ENCODE measurements at regions not wholly inside any gene's neighbourhood (a gene's known extent, or its start where the extent isn't known, plus 50 kb on each side); places are given as distances from the start of the nearest gene placed in this dataset.

DNA sequence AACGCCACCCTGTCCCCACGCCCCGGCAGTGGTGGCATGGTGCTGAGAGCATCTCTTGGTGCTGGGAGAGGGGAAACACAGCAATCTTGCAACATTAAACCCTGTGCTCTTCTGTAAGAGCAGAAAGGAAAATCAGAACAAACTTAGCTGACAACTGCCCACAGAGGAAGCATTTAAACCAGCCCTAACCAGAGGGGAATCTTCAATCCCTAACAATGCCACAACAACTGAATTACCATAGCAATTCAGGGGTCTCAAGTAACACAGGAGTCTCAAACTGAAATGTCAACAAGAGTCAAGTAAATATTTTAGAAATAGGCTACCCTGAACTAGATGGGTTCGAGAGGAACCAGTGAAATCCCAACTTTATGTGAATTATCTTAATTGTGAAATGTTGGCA, 1983.6 kb downstream of the NCAM2 start:
- TF ChIP-seq, protein P1, sequence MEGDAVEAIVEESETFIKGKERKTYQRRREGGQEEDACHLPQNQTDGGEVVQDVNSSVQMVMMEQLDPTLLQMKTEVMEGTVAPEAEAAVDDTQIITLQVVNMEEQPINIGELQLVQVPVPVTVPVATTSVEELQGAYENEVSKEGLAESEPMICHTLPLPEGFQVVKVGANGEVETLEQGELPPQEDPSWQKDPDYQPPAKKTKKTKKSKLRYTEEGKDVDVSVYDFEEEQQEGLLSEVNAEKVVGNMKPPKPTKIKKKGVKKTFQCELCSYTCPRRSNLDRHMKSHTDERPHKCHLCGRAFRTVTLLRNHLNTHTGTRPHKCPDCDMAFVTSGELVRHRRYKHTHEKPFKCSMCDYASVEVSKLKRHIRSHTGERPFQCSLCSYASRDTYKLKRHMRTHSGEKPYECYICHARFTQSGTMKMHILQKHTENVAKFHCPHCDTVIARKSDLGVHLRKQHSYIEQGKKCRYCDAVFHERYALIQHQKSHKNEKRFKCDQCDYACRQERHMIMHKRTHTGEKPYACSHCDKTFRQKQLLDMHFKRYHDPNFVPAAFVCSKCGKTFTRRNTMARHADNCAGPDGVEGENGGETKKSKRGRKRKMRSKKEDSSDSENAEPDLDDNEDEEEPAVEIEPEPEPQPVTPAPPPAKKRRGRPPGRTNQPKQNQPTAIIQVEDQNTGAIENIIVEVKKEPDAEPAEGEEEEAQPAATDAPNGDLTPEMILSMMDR (IDR thresholded peaks at IDR 0.05; ENCODE audit: control insufficient read depth, insufficient read depth, low read depth, low read length, missing control alignments) = no peak
- no peak overlapping the region for H3K4me3 ChIP-seq (ENCODE audit: control insufficient read depth, low read depth, low read length)
- DNase-seq (ENCODE audit: low read depth) = no peak

DNA sequence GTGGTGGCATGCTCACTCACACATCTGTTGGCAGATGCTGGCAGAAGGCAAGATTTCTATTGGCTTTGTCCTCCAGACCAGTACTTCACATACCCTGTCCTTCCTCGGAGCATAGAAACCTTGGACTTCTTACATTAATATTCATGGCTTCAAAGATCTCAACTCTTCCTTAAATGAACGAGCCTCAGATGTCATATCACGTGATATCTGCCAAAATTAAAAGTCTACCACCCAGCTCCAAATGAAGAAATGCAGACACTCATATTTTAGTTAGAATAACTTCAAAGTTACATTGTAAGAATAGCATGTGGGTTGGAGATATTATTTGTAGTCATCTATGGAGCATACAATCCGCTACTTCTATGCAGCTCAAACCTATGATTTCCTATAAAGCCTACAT, 1994.9 kb downstream of the NCAM2 start:
- TF ChIP-seq, protein P1 (IDR thresholded peaks at IDR 0.05; ENCODE audit: control insufficient read depth, insufficient read depth, low read depth, low read length, missing control alignments) = no peak
- no peak overlapping the region for H3K4me3 ChIP-seq (ENCODE audit: control insufficient read depth, low read depth, low read length)
- no peak for DNase-seq (ENCODE audit: low read depth)

DNA sequence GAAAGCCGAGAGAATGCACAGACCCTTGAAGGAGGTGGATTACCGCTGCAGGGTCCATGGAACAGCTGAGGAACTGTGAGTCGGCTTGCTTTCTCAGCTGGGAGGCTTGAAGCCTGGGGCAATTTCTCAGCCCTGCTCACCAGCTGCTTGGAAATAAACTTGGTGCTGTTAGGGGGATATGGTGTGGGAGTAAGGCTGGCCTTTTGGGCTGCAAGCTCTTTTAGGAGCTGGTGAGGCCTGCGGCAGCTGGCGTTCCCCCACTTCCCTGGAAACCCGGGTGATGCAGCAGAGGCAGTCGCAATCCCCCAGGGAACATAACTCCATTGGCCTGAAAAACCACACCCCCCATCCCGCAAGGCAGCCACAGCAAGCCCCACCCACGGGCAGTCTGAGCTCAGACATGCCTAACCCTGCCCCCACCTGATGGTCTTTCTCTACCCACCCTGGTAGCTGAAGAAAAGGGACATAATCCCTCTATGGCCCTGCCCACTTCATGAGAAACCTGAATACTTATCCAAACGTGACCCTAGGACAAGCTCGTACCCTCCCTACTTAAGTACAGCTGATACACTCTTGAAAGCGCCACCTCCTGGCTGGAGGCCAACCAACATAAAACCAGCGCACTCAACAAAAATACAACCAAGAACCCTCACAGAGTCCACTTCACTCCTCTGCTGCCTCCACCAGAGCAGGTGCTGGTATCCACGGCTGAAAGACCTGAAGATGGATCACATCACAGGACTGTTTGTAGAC, 1995.8 kb downstream of the NCAM2 start:
- no peak overlapping the region for H3K4me3 ChIP-seq (ENCODE audit: control insufficient read depth, low read depth, low read length)
- TF ChIP-seq, protein P1 (IDR thresholded peaks at IDR 0.05; ENCODE audit: control insufficient read depth, insufficient read depth, low read depth, low read length, missing control alignments) = no peak
- DNase-seq (ENCODE audit: low read depth) = no peak

DNA sequence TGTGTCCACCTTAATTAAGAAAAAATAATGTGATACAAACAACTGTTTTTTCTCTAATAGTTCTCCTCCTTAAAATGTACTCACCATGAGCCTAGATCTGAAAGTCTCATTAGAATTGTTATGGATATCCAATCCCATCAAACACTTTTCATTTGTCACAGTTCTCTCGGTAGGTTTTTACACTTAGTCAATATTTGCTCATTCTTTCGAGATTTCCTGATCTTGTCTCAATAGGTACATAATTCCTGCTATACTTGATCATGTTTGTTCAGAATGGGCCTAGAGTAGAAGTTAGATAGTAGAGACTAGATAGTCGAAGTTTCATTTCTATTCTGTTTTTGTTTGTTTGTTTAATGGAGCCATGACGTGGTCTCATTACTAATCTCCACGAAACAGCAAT, 2005.7 kb downstream of the NCAM2 start:
- DNase-seq (ENCODE audit: low read depth) = no peak
- TF ChIP-seq, protein P1 (IDR thresholded peaks at IDR 0.05; ENCODE audit: control insufficient read depth, insufficient read depth, low read depth, low read length, missing control alignments) = no peak
- H3K4me3 ChIP-seq (ENCODE audit: control insufficient read depth, low read depth, low read length) = no peak overlapping the region

DNA sequence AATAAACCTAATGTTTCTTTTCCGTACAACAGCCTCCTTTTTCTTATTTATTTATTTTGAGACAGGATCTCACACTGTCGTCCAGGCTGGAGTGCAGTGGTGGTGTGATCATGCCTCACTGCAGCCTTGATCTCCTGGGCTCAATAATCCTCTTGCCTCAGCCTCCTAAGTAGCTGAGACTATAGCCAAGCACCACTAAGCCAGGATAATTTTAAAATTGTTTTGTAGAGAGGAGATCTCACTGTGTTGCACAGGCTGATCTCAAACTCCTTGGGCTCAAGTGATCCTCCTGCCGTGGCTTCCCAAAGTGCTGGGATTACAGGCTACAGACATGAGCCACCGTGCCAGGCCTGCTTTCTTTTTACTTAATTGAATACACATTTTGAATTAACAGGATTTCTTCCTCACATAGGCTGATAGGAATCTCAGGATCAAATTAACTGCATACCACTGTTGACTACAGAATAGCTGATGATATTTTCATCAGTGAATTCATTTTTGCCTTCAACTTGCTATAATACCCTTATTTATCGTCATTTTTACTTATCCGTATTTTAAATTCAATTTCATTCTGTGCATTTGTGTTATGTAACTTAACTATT, 2010.5 kb downstream of the NCAM2 start:
- no peak for DNase-seq (ENCODE audit: low read depth)
- TF ChIP-seq, protein P1 (IDR thresholded peaks at IDR 0.05; ENCODE audit: control insufficient read depth, insufficient read depth, low read depth, low read length, missing control alignments) = no peak
- no peak overlapping the region for H3K4me3 ChIP-seq (ENCODE audit: control insufficient read depth, low read depth, low read length)

DNA sequence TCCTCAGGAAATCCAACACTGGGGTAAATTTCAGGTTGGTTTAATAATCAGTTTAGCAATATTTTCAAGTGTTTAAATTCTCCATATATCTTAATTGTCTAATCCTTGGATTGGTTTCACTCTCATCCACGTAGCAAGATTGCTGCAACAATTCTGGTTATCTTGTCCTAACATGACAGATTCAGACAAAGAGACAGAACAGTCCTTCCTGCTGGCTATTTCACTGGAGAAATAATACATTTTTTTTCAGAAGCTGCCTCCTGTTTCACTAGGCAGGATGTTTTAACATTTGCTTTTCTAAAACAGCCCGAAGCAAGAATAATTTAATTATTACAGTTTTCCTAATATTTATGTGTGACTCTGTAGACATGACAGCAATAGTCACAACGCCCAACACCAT, 2011.2 kb downstream of the NCAM2 start:
- DNase-seq (ENCODE audit: low read depth) = no peak
- TF ChIP-seq, protein P1 (IDR thresholded peaks at IDR 0.05; ENCODE audit: control insufficient read depth, insufficient read depth, low read depth, low read length, missing control alignments) = no peak
- no peak overlapping the region for H3K4me3 ChIP-seq (ENCODE audit: control insufficient read depth, low read depth, low read length)
